Fibroblast of villous mesenchyme (primary cell): ENCODE measurements at regions not wholly inside any gene's neighbourhood (a gene's known extent, or its start where the extent isn't known, plus 50 kb on each side); places are given as distances from the start of the nearest gene placed in this dataset.

Source experiments
- DNase-seq: peaks from one replicate; pipeline ENCODE4 v3.0.0-alpha.2; 2010; ENCODE audit warnings: low read depth
- H3K4me3 ChIP-seq: 2 replicates; pipeline ENCODE4 v1.5.1; 2011; ENCODE audit warnings: low read depth, mild to moderate bottlenecking, low read length
- CTCF ChIP-seq: IDR thresholded peaks from 2 replicates; pipeline ENCODE4 v1.5.1; 2012; ENCODE audit warnings: low read depth, mild to moderate bottlenecking, low read length; ENCODE audit not compliant: insufficient read depth

GRCh38 chr4:174418640-174419212, 103.6 kb downstream of the HPGD start:
- DNase-seq, result no peak
- H3K4me3 ChIP-seq, result no peak overlapping the region
- no peak for TF ChIP-seq CTCF

- no peak for TF ChIP-seq CTCF
- H3K4me3 ChIP-seq, result no peak overlapping the region
- no peak for DNase-seq
Observed at GRCh38 chr4:174408841-174409552, 113.3 kb downstream of the HPGD start.

GRCh38 chr4:174406383-174406782, 115.9 kb downstream of the HPGD start:
- DNase-seq, result no peak
- no peak overlapping the region for H3K4me3 ChIP-seq
- no peak for TF ChIP-seq CTCF

GRCh38 chr4:174405923-174406322, 116.4 kb downstream of the HPGD start:
- no peak for DNase-seq
- TF ChIP-seq CTCF, result no peak
- H3K4me3 ChIP-seq, result no peak overlapping the region

GRCh38 chr4:174404677-174405076, 117.6 kb downstream of the HPGD start:
- H3K4me3 ChIP-seq, result no peak overlapping the region

GRCh38 chr4:174403177-174403543, 119.1 kb downstream of the HPGD start:
- DNase-seq, result no peak
- H3K4me3 ChIP-seq, result no peak overlapping the region
- TF ChIP-seq CTCF, result no peak

More at GRCh38 chr4:174404677-174405076, 117.6 kb downstream of the HPGD start:
- TF ChIP-seq CTCF, result no peak
- DNase-seq, result no peak
